A673 (cell line): ENCODE measurements at regions not wholly inside any gene's neighbourhood (a gene's known extent, or its start where the extent isn't known, plus 50 kb on each side); places are given as distances from the start of the nearest gene placed in this dataset.

Experiments
- CTCF ChIP-seq: fragments of 300-800, 200-600 bp; sonication (generic); conservative IDR thresholded peaks from 2 replicates; pipeline ENCODE4 v1.5.1; 2017; ENCODE audit warnings: low read depth, mild to moderate bottlenecking, antibody characterized with exemption, low read length, moderate library complexity, mixed read lengths
- EZH2 ChIP-seq: fragments of 200-600 bp; sonication (generic); IDR thresholded peaks from 2 replicates; pipeline ENCODE4 v1.6.1; 2017; ENCODE audit warnings: borderline replicate concordance, low read depth, mild to moderate bottlenecking, mixed read lengths, antibody characterized with exemption, low read length; ENCODE audit not compliant: poor library complexity, severe bottlenecking

- TF ChIP-seq EZH2 (no peak), CTCF (no peak)
These were observed 82.6 kb downstream of the IRX3 start for GRCh38 chr16:54203851-54204505.
